Fibroblast of mammary gland (primary cell): ENCODE measurements at regions not wholly inside any gene's neighbourhood (a gene's known extent, or its start where the extent isn't known, plus 50 kb on each side); places are given as distances from the start of the nearest gene placed in this dataset.

ENCODE experiments used
- DNase-seq: peaks from one replicate; pipeline ENCODE4 v3.0.0-alpha.2; 2010; ENCODE audit warnings: low read depth
- H3K4me3 ChIP-seq: 2 replicates; pipeline ENCODE4 v1.5.1; 2011; ENCODE audit warnings: low read depth, mild to moderate bottlenecking, low read length, moderate library complexity; ENCODE audit not compliant: control insufficient read depth
- CTCF ChIP-seq: conservative IDR thresholded peaks from 2 replicates; pipeline ENCODE4 v1.5.1; 2011; ENCODE audit warnings: low read depth, low read length, inconsistent platforms; ENCODE audit not compliant: control insufficient read depth, insufficient read depth

GRCh38 chr4:153940916-153941315 is 152.0 kb upstream of the SFRP2 start:
- H3K4me3 ChIP-seq, result no peak overlapping the region
- TF ChIP-seq CTCF, result no peak
- DNase-seq, result no peak

- no peak for DNase-seq
- TF ChIP-seq CTCF, result no peak
Observed at GRCh38 chr4:153939570-153939969, 150.7 kb upstream of the SFRP2 start.

GRCh38 chr4:153938994-153939393 is 150.1 kb upstream of the SFRP2 start:
- no peak overlapping the region for H3K4me3 ChIP-seq
- DNase-seq, result no peak
- no peak for TF ChIP-seq CTCF

More at GRCh38 chr4:153939570-153939969, 150.7 kb upstream of the SFRP2 start:
- H3K4me3 ChIP-seq, result no peak overlapping the region

- no peak overlapping the region for H3K4me3 ChIP-seq
- DNase-seq, result no peak
- no peak for TF ChIP-seq CTCF
Observed at GRCh38 chr4:153937289-153937688, 148.4 kb upstream of the SFRP2 start.

- no peak for TF ChIP-seq CTCF
- DNase-seq, result no peak
- no peak overlapping the region for H3K4me3 ChIP-seq
Observed at GRCh38 chr4:153936121-153936520, 147.2 kb upstream of the SFRP2 start.

- TF ChIP-seq CTCF, result no peak
- DNase-seq, result peak; percentile 54
- no peak overlapping the region for H3K4me3 ChIP-seq
Observed at GRCh38 chr4:153934688-153935017, 145.8 kb upstream of the SFRP2 start.
